GM21526 (cell line): ENCODE measurements at regions not wholly inside any gene's neighbourhood (a gene's known extent, or its start where the extent isn't known, plus 50 kb on each side); places are given as distances from the start of the nearest gene placed in this dataset.

Experiments used
- ATAC-seq: cut with Tn5 transposase; IDR thresholded peaks from one replicate; pipeline ENCODE4 v1.9.1; 2021; ENCODE audit warnings: moderate library complexity; ENCODE audit not compliant: unreplicated experiment, low FRiP score

GRCh38 chr2:185891403-185891802 is 152.8 kb downstream of the FSIP2 start:
- ATAC-seq, result no peak

DNA sequence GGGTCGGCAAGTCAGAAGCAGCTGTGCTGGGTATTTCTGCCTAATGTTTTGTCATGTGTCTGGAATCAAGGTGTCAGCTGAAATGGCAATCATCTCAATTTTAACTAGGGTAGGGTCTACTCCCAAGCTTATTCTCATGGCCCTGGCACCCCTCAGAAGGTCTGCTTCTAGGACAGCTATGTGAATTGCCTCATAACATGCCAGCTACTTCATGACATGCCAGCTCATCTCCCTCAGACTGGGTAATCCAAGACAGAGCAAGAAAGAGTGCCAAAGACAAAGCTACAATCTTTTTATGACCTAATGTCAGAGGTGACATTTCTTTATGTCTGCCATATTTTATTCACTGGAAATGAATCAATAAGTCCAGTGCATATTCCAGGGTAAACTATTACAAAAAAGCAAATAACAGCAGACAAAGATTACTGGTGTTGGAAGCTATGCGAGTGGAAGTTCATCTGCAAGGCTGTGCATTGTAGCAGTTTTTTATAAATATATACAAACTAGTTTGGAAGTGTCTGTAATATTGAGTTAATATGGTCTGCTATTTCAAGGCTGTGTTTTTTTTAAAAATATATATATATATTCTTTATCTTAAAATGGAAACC is 153.3 kb downstream of the FSIP2 start:
- no peak for ATAC-seq

DNA sequence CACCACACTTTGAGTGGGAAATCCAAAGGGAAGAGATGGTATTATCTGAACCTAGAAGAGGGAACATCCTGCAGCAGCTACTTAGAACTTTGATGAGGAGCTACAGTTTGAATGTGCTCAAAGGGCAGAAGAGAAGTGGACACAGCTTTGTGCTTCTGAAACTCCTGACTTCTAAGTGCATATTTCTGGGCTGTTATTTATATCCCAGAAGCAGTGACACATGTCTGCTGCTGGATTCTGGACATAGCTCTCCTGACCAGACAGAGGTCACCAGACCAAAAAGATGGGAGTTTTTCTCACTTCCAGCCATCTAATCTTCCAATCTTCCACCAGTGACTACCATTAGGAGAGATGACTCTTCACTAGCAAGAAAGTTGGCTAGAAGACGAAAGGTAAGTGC is 153.9 kb downstream of the FSIP2 start:
- no peak for ATAC-seq

- no peak for ATAC-seq
These were observed 155.6 kb downstream of the FSIP2 start for GRCh38 chr2:185894223-185894622.

- no peak for ATAC-seq
These were observed 157.5 kb downstream of the FSIP2 start for GRCh38 chr2:185895828-185896693.

DNA sequence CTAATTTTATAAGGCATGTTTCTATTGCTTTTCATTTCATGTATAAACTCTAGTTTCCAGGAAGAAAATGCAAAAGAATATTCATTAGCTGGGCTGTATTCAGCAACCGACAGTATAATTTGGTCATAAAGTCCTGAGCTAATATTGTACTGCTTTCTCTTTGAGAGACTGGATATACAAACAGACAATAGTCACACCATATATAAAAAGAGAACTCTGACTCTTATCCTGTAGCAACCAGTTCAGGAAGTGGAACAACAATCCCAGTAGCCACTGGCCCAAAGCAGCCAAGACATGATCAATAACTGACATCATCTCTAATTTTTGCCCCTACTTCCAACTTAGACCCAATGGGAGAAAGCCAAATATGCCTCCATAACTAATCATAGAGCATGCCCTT is 160.8 kb downstream of the FSIP2 start:
- no peak for ATAC-seq

- ATAC-seq, result no peak
These were observed 180.6 kb downstream of the FSIP2 start for GRCh38 chr2:185919155-185919554.

GRCh38 chr2:185921048-185921756 is 182.6 kb downstream of the FSIP2 start:
- ATAC-seq, result no peak

GRCh38 chr2:185934232-185934631 is 195.6 kb downstream of the FSIP2 start:
- no peak for ATAC-seq

- no peak for ATAC-seq
These were observed 201.3 kb downstream of the FSIP2 start for GRCh38 chr2:185939858-185940257.

GRCh38 chr2:185942855-185943254 is 204.3 kb downstream of the FSIP2 start:
- ATAC-seq, result no peak

GRCh38 chr2:185947722-185948121 is 209.1 kb downstream of the FSIP2 start:
- no peak for ATAC-seq

DNA sequence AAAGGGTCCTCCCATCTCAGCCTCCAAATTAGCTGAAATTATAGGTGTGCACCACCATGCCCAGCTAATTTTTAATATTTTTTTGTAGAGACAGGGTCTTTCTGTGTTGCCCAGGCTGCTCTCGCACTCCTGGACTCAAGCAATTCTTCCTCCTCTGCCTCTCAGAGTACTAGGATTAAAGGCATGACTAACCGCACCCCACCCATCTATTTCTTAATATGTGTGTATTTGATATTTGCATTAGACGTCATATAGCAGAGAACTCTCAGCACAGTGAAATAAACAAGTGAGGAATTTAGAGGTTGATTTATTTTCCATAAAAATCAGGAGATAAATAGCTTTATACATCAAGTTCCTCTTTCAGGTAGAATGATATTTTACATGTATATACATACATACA is 213.5 kb downstream of the FSIP2 start:
- ATAC-seq, result no peak

DNA sequence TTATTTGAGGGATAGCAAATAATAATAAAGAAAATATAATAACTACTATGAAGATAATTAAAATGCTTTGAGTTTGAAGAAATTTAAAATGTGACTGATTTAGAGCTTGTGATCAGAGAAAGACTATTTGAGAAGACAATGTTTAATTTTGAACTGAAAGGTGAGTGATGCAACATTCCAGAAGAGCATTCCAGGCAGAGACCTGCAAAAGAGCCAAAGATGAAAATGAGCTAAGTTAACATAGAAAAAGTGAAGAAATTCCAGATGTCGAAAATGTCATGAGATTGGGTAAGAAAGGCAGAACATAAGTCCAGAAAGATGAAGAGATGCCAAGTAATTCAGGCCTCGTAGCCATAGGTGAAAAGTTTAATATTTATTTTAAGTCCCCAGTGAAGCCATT is 215.8 kb downstream of the FSIP2 start:
- no peak for ATAC-seq

GRCh38 chr2:185955050-185955449 is 216.4 kb downstream of the FSIP2 start:
- ATAC-seq, result no peak

DNA sequence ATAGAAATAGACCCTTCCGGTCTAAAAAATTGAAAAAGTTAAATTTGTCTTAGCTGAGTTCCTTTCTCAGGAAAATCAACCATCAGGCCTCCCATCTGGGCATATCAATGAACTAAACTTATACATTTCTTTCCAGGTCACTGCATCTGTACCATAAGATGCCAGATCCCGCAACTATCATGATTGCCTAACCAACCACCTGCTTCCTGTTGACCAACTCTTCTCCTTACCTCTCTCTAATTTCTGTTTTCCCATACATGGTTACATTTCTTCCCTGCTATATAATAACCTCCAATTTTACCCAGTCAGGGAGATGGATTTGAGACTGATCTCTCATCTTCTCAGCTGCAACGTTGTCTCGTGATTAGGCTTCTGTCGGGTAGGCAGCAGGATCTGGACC is 228.7 kb downstream of the FSIP2 start:
- no peak for ATAC-seq

DNA sequence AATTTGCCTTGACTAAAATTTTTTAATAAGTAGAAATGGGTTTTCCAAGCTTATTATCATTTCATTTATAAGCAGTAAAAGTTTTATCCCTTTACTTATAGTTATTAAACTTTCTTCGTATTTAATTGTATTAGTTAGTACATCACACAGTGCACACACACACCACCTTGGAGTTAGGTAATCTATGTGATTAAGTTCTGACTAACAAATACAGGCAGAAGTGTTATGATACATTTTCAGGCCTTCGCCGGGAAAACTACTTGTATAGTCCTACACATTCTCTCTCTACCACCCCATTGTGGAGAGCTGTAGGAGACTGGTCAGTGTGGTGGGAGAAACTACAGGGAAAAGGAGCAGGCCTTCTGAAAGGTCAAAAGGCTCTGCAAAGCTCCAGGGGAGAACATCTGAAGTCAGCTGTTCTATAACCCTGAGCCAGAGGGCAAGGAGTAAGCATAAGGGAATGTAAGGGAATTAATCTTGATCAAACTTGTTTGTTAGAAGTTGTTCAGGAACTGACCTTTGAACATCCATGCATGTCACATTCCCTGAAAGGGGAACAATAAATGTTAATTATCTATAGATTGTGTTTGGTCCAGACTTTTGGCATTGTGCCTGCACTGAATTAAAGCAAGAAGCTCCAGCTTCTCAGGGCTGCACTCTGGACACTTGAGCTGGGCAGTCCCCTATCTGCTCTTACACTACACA is 231.7 kb downstream of the FSIP2 start:
- ATAC-seq, result no peak

DNA sequence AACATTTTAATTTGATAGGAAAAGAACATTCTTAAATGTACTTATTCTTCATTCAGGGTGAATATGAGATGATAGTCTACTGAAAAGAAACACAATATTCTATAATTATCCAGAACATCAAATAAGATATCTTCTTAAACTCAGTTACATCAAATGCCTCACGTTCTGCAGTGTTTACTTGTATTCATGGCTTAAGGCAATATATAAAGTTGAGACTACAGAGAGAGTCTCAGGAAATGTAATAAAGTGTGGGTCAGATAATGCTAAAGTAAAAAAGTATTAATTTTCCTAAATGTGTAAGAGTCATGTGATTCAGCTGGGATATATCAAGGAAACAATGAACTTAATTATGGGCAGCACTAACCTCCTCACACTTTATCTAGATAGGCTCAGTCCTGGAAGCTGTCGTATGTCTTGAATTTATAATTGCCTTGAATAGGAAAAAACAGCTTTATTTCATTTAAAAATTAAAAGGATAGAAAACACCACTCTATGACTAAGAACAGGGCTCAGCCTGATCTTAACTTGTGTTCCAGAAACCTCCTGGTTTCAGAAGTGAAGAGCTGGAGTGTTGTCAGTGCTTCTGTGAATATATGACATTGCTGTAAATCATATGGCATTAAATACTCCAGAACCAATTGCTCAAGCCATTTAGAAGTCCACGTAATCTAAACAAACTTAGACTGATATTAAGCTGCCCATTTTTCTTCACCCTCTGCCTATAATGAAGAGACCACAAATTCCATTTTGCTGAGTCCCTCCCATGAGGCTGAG is 240.2 kb downstream of the FSIP2 start:
- ATAC-seq, result no peak

GRCh38 chr2:185979546-185980071 is 241.0 kb downstream of the FSIP2 start:
- ATAC-seq, result no peak

DNA sequence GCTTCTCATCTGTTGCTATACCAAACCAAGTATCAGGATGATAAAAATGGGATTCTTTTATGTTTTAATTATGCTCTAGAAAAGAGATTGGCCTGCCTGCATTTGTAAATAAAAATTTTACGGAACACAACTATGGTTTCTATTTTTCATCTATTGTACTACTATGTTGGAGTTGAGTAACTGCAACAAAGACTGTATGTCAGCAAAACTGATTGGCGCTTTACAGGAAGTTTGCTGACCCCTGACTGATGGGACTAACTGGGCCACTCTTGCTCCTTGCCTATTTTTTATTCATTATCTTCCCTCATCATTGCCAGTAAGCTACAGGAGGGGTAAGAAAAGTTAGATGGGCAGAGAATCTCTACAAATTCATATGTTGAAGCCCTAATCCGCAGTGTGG is 242.3 kb downstream of the FSIP2 start:
- no peak for ATAC-seq
